Stimulated activated CD4-positive, alpha-beta T cell treated with anti-CD3 and anti-CD28 coated beads, Interleukin-12 subunit alpha, Interleukin-12 subunit beta, amount 100 ng/mL, for 4 hours (primary cell): ENCODE measurements at regions not wholly inside any gene's neighbourhood (a gene's known extent, or its start where the extent isn't known, plus 50 kb on each side); places are given as distances from the start of the nearest gene placed in this dataset.

Experiments
- DNase-seq: peaks from one replicate; pipeline ENCODE4 v3.0.0-alpha.2; 2020

DNA sequence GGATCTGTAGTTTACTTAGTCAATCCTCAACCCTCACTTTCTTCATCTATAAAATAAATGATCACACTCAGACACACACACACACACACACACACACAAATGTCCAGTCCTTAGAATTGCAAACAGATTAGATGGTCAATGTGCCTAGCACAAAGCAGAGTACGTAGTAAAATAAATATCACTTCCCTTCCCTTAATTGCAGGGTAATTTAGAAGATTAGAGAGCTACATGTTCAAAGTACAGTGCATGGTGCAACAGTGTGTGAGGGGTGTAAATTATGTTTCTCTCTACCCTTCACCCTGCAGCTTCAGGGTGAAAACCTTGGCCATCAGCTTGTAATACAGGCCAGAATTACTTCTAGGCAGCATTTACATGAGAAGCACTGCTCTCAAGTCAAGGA is 187.0 kb upstream of the GHITM start:
- DNase-seq: no peak

DNA sequence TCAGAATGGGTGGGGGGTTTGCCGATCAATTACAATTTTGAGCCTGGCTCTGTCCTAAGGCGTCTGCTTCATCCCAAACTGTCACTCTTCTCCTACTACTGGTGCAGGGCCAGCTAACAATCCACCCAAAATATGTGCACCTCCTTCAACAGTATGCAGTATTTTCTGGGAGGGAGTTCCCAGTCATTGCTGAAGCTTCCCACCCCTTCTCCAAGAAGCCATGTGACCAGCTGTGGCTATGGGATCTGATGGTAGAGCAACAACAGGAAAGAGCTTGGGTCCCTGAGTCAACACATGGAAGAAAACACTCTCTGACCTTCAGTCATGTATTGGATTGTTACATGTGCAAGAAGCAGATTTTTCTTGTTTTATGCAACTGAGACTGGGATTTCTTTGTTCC is 185.7 kb upstream of the GHITM start:
- DNase-seq: no peak

- DNase-seq: no peak
Measured at GRCh38 chr10:83954193-83954799, 185.0 kb upstream of the GHITM start.

- no peak for DNase-seq
Measured at GRCh38 chr10:83955406-83955805, 183.9 kb upstream of the GHITM start.

GRCh38 chr10:83957168-83957947 is 182.0 kb upstream of the GHITM start:
- DNase-seq: no peak

GRCh38 chr10:83959328-83959727 is 180.0 kb upstream of the GHITM start:
- DNase-seq: no peak

- DNase-seq: no peak
Measured at GRCh38 chr10:83960125-83960524, 179.2 kb upstream of the GHITM start.

DNA sequence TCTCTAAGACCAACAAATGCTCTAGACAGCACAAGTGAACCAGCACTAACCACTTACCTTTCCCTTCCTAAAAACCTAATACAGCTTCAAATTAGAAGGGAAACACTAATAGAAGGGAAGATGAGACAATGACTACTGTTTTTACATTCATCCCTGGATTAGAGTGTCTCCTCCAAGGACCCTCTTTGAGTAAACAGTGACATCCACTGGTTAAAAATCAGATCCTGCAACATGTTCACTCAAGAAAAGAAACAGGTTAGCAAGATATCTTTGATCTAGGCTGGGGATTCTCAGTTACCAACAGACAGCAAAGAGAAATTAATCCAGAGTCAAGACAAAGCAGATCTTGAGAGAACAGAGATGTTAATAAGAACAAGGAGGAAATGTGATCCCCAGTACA is 177.7 kb upstream of the GHITM start:
- no peak for DNase-seq

- no peak for DNase-seq
Measured at GRCh38 chr10:83963446-83963845, 175.9 kb upstream of the GHITM start.

- DNase-seq: no peak
Measured at GRCh38 chr10:83965473-83965872, 173.8 kb upstream of the GHITM start.

- DNase-seq: no peak
Measured at GRCh38 chr10:83968052-83968451, 171.3 kb upstream of the GHITM start.

- DNase-seq: no peak
Measured at GRCh38 chr10:83978681-83979383, 160.5 kb upstream of the GHITM start.

GRCh38 chr10:83982812-83983211 is 156.5 kb upstream of the GHITM start:
- no peak for DNase-seq

- DNase-seq: no peak
Measured at GRCh38 chr10:83983578-83984255, 155.6 kb upstream of the GHITM start.

- no peak for DNase-seq
Measured at GRCh38 chr10:83984256-83984640, 155.1 kb upstream of the GHITM start.

DNA sequence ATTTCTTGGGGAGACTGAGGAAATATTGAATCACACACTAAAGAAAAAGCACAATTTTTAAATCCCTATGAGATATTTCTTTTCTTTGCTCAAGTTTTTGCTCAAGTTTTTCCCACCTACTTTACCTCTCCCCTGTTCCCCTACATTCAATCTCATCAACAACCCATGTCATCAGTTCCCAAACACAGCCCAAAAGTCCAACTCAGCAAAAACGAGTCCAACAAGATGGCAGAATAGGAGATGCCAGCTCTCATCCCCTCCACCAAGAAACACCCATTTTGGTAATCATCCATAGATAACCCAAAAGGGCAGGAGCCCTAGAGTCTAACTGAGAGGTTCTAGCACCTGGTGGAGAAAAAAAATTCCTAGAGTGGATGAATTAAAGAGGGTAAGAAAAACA is 152.5 kb upstream of the GHITM start:
- no peak for DNase-seq

- no peak for DNase-seq
Measured at GRCh38 chr10:83987216-83987615, 152.1 kb upstream of the GHITM start.

GRCh38 chr10:83988435-83988834 is 150.9 kb upstream of the GHITM start:
- DNase-seq: no peak

GRCh38 chr10:83990126-83990525 is 149.2 kb upstream of the GHITM start:
- DNase-seq: no peak

DNA sequence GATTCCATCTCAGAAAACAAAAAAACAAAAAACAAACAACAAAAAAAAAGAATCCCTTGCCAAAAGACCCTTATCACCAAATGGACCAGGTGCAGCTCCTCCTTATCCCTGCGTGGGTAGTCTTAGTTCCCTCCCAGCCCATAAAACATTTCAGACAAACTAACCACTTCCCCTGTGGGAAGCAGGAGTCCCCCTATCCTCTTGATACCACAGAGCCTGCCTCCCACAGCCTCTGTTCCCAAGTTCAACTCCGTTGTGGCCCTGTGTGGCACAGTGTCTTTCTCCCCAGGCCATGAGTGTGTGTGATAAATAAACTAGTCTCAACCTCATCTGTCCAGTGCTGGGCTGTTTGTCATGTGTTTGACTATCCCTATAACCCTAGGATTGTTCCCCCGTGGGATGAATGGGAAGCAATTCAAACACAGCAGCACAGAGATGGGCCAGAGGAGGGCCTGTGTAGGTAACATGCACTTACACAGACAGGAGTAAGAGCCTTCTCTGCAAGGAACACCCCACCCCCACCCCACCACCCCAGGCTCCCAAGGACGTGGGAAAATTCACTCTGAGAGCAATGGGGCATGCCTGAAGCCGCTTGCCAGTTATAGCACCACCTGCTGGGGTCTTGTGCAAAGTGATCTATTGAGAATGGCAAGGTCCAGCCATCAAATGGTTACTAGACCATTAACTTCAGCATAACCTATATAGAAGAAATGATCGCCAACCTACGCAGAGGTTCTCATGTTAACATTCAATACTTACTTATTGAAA is 147.1 kb upstream of the GHITM start:
- no peak for DNase-seq

GRCh38 chr10:83994325-83994724 is 145.0 kb upstream of the GHITM start:
- no peak for DNase-seq

- no peak for DNase-seq
Measured at GRCh38 chr10:83995738-83996331, 143.5 kb upstream of the GHITM start.
